ENCODE measurements at regions not wholly inside any gene's neighbourhood (a gene's known extent, or its start where the extent isn't known, plus 50 kb on each side); places are given as distances from the start of the nearest gene placed in this dataset.

- TF ChIP-seq CTCF (IDR thresholded peaks at IDR 0.05) = no peak
- TF ChIP-seq ZFX (IDR thresholded peaks at IDR 0.05; ENCODE audit: borderline replicate concordance) = no peak
Measured at GRCh38 chr12:46506198-46506597, 133.6 kb upstream of the SLC38A2 start.
